ENCODE measurements at regions not wholly inside any gene's neighbourhood (a gene's known extent, or its start where the extent isn't known, plus 50 kb on each side); places are given as distances from the start of the nearest gene placed in this dataset.

- TF ChIP-seq CTCF (IDR thresholded peaks at IDR 0.05; ENCODE audit: low read length): no peak
- no peak for TF ChIP-seq EZH2phosphoT487 (IDR thresholded peaks at IDR 0.05; ENCODE audit: low read length)
Measured at GRCh38 chr17:33514369-33514768, 221.3 kb upstream of the ASIC2 start.

All from MM.1S (cell line).